ENCODE measurements at regions not wholly inside any gene's neighbourhood (a gene's known extent, or its start where the extent isn't known, plus 50 kb on each side); places are given as distances from the start of the nearest gene placed in this dataset.
"Not testable (repeated sequence)": the region's sequence is repeated elsewhere in the genome, so short reads cannot be mapped to it uniquely, and the experiment has no call there.

DNA sequence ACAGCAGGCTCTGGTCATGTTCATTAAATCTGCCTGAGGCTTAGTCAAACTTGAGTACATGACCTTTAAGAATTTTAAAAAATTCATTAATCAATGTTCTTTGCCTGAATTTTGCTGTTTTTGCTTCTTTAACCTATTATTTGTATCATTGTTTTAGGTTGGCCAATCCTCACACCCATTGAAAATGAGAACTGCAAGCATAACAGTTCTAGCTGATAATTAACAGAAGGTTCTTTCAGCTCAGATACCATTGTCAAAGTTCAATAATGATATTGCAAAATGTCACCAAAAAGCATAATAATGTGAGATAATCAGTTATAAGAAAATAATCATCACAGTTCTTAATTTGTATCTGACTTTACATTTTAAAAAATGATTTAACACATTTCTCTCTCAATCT is 583.1 kb downstream of the TFAP2A start:
- Mint-ChIP-seq H3K4me1 (ENCODE audit: low read depth) (no peaks in the 10 kb centered on the region), H3K27me3 (no peaks in the 10 kb centered on the region), H3K9me3 (ENCODE audit: low read depth) (no peaks in the 10 kb centered on the region), H3K36me3 (no peaks in the 10 kb centered on the region), H3K27ac (no peak overlapping the region), H3K4me3 (no peak overlapping the region)

DNA sequence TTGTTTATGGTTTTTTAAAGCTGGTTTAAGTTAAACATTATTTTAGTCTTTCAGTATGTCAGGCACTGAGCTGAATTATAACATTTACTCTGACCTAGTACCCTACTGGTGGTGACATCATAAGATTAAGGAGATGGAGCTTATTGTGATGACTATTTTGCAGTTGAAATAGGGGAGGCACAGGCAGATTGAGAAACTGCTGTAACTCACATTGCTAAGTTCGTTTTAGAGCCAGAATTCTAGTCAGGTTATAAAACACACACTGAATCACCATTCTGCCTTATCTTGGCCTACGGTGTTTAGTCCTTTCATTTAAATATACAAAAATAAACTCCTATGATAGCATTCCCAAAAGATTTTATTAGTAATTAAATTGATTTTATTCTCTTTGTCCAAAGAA is 584.1 kb downstream of the TFAP2A start:
- Mint-ChIP-seq H3K4me1 (ENCODE audit: low read depth) (no peaks in the 10 kb centered on the region), H3K27ac (no peak overlapping the region), H3K27me3 (no peaks in the 10 kb centered on the region)

GRCh38 chr6:9825526-9825925 is 589.3 kb downstream of the TFAP2A start:
- Mint-ChIP-seq H3K9me3 (ENCODE audit: low read depth) (peaks cover 2% of the 10 kb centered on the region), H3K27me3 (peaks cover 1% of the 10 kb centered on the region), H3K36me3 (no peaks in the 10 kb centered on the region), H3K4me3 (no peak overlapping the region), H3K4me1 (ENCODE audit: low read depth) (no peaks in the 10 kb centered on the region), H3K27ac (no peak overlapping the region)

More for the DNA sequence above, 584.1 kb downstream of the TFAP2A start:
- Mint-ChIP-seq H3K36me3 (no peaks in the 10 kb centered on the region), H3K4me3 (no peak overlapping the region), H3K9me3 (ENCODE audit: low read depth) (no peaks in the 10 kb centered on the region)

GRCh38 chr6:9810727-9811126 is 604.1 kb downstream of the TFAP2A start:
- not testable (repeated sequence) for H3K9me3 Mint-ChIP-seq (ENCODE audit: low read depth); H3K4me3 Mint-ChIP-seq; H3K4me1 Mint-ChIP-seq (ENCODE audit: low read depth); H3K36me3 Mint-ChIP-seq; H3K27me3 Mint-ChIP-seq; H3K27ac Mint-ChIP-seq

- H3K27ac Mint-ChIP-seq: no peak overlapping the region
- H3K9me3 Mint-ChIP-seq (ENCODE audit: low read depth): peaks cover 4% of the 10 kb centered on the region
- no peaks in the 10 kb centered on the region for H3K4me1 Mint-ChIP-seq (ENCODE audit: low read depth)
- peaks cover 1% of the 10 kb centered on the region for H3K27me3 Mint-ChIP-seq
- no peaks in the 10 kb centered on the region for H3K36me3 Mint-ChIP-seq
- no peak overlapping the region for H3K4me3 Mint-ChIP-seq
Measured at GRCh38 chr6:9810286-9810685, 604.6 kb downstream of the TFAP2A start.

DNA sequence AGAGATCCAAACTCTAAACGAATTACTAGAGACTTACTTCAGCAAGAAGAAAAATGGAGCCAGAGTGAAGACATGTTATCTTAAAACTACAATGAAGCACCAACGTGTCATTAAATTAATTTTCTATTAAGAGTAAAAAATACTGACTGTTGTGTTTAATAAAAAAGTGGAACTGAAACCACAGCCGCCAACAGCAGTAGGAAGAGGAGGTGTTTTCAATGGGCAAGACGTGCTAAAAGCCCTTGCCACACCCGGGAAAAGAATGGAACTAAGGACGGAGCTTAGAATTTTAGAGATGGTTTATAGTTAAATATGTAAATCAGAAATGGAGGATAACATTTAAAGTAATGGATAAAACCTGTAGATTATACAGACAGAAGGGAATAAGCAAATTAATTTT is 608.7 kb downstream of the TFAP2A start:
- peaks cover 1% of the 10 kb centered on the region for H3K27me3 Mint-ChIP-seq
- no peaks in the 10 kb centered on the region for H3K36me3 Mint-ChIP-seq
- H3K4me3 Mint-ChIP-seq: no peak overlapping the region
- H3K4me1 Mint-ChIP-seq (ENCODE audit: low read depth): no peaks in the 10 kb centered on the region
- no peak overlapping the region for H3K27ac Mint-ChIP-seq
- peaks cover 4% of the 10 kb centered on the region for H3K9me3 Mint-ChIP-seq (ENCODE audit: low read depth)

DNA sequence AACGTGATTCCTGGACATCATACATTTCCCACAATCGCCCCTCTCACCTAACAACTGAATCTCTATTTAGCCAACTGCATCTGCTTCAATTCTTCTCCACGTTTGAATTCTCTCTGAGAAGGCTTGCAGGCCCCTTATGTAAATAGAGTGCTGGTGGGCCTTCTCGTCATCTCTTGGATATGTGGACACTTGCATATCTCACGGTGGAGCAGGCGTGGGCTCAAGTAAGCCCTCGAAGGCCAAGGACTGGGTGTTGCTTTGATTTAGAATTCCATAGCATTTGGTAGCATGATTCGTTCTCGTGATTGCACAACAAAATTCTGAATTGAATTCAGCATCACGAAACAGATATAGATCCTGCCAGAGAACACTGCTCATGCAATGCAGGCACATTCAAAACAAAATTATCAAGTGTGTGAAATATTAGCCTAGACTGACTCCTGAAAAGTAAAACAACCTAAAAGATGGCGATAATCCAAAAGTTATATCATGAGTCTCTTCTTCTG is 613.6 kb downstream of the TFAP2A start:
- Mint-ChIP-seq H3K27ac (no peak overlapping the region), H3K4me3 (no peak overlapping the region), H3K9me3 (ENCODE audit: low read depth) (peaks cover 4% of the 10 kb centered on the region), H3K27me3 (peaks cover 1% of the 10 kb centered on the region), H3K36me3 (no peaks in the 10 kb centered on the region), H3K4me1 (ENCODE audit: low read depth) (no peaks in the 10 kb centered on the region)

DNA sequence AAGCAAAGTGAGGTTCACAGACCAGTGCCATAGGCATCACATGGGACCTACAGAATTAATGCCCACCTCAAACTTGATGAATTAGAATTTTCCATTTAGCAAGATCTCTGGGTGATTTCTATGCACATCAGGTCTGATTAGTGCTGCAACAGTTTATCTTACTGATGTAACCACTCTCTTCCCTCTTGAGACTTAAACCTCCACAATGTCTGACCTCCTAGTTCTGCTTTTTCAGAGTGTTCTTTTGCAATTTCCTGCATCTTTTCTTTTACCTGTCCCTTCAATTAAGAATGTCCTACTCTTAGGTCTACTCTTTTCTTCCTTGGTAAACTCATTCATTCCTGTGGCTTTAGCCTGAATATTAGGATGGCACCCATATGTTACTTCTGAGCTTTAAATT is 615.3 kb downstream of the TFAP2A start:
- no peaks in the 10 kb centered on the region for H3K27me3 Mint-ChIP-seq
- no peak overlapping the region for H3K4me3 Mint-ChIP-seq
- no peaks in the 10 kb centered on the region for H3K9me3 Mint-ChIP-seq (ENCODE audit: low read depth)
- H3K27ac Mint-ChIP-seq: no peak overlapping the region
- no peaks in the 10 kb centered on the region for H3K36me3 Mint-ChIP-seq
- H3K4me1 Mint-ChIP-seq (ENCODE audit: low read depth): no peaks in the 10 kb centered on the region

- Mint-ChIP-seq H3K4me3 (no peak overlapping the region), H3K27ac (no peak overlapping the region), H3K36me3 (no peaks in the 10 kb centered on the region), H3K4me1 (ENCODE audit: low read depth) (no peaks in the 10 kb centered on the region), H3K27me3 (no peaks in the 10 kb centered on the region), H3K9me3 (ENCODE audit: low read depth) (no peaks in the 10 kb centered on the region)
Measured at GRCh38 chr6:9796827-9797226, 618.0 kb downstream of the TFAP2A start.

- H3K4me1 Mint-ChIP-seq (ENCODE audit: low read depth): no peaks in the 10 kb centered on the region
- no peaks in the 10 kb centered on the region for H3K36me3 Mint-ChIP-seq
- H3K27me3 Mint-ChIP-seq: no peaks in the 10 kb centered on the region
- H3K27ac Mint-ChIP-seq: no peak overlapping the region
- peaks cover 6% of the 10 kb centered on the region for H3K9me3 Mint-ChIP-seq (ENCODE audit: low read depth)
- H3K4me3 Mint-ChIP-seq: no peak overlapping the region
Measured at GRCh38 chr6:9795880-9796279, 619.0 kb downstream of the TFAP2A start.

DNA sequence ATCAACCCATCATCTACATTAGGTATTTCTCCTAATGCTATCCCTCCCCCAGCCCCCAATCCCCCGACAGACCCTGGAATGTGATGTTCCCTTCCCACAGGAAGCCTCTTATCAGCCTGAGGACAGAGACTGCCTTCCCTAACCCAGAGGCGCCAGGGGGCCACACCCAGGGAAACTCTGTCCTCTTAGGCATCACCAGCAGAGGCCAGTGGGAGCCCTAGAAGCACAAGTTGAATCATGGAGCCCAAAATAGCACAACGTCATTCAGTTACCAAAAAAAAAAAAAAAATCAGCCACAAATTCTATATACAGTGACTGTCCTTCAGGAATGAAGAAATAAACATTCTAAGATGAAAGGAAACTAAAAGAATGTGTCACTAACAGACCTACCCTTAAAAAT is 625.7 kb downstream of the TFAP2A start:
- H3K9me3 Mint-ChIP-seq (ENCODE audit: low read depth): peaks cover 10% of the 10 kb centered on the region
- no peaks in the 10 kb centered on the region for H3K4me1 Mint-ChIP-seq (ENCODE audit: low read depth)
- no peaks in the 10 kb centered on the region for H3K36me3 Mint-ChIP-seq
- H3K4me3 Mint-ChIP-seq: no peak overlapping the region
- H3K27ac Mint-ChIP-seq: no peak overlapping the region
- no peaks in the 10 kb centered on the region for H3K27me3 Mint-ChIP-seq

DNA sequence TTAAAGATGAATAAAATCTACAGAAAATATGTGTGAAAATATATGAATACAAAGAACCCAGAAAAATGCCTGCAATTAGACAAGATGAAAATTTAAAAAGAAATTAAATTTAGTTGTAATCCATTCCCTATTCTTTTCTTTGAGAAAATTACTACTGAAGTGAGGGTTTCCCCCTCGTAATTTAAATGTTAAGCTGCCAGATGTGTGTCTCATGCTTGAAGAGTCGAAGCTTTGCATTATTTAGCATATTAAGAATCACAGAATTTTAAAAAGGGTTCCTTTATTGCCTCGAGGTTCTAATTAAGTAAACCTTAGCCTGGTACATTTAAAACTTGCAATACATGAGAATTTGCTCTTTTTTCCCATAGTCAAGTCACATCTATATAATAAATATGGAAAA is 630.1 kb downstream of the TFAP2A start:
- no peaks in the 10 kb centered on the region for H3K36me3 Mint-ChIP-seq
- no peak overlapping the region for H3K27ac Mint-ChIP-seq
- peaks cover 3% of the 10 kb centered on the region for H3K9me3 Mint-ChIP-seq (ENCODE audit: low read depth)
- H3K27me3 Mint-ChIP-seq: no peaks in the 10 kb centered on the region
- no peak overlapping the region for H3K4me3 Mint-ChIP-seq
- no peaks in the 10 kb centered on the region for H3K4me1 Mint-ChIP-seq (ENCODE audit: low read depth)

GRCh38 chr6:9783567-9783966 is 631.3 kb downstream of the TFAP2A start:
- Mint-ChIP-seq H3K27ac (no peak overlapping the region), H3K9me3 (ENCODE audit: low read depth) (peaks cover 3% of the 10 kb centered on the region), H3K36me3 (no peaks in the 10 kb centered on the region), H3K4me3 (no peak overlapping the region), H3K27me3 (no peaks in the 10 kb centered on the region), H3K4me1 (ENCODE audit: low read depth) (no peaks in the 10 kb centered on the region)

- Mint-ChIP-seq H3K4me1 (ENCODE audit: low read depth) (no peaks in the 10 kb centered on the region), H3K27ac (no peak overlapping the region), H3K36me3 (no peaks in the 10 kb centered on the region), H3K4me3 (no peak overlapping the region), H3K27me3 (no peaks in the 10 kb centered on the region), H3K9me3 (ENCODE audit: low read depth) (no peaks in the 10 kb centered on the region)
Measured at GRCh38 chr6:9766240-9766915, 648.5 kb downstream of the TFAP2A start.

GRCh38 chr6:9761220-9761619 is 653.7 kb downstream of the TFAP2A start:
- H3K4me3 Mint-ChIP-seq: no peak overlapping the region
- no peaks in the 10 kb centered on the region for H3K9me3 Mint-ChIP-seq (ENCODE audit: low read depth)
- H3K36me3 Mint-ChIP-seq: no peaks in the 10 kb centered on the region
- no peaks in the 10 kb centered on the region for H3K27me3 Mint-ChIP-seq
- no peaks in the 10 kb centered on the region for H3K4me1 Mint-ChIP-seq (ENCODE audit: low read depth)
- H3K27ac Mint-ChIP-seq: no peak overlapping the region

DNA sequence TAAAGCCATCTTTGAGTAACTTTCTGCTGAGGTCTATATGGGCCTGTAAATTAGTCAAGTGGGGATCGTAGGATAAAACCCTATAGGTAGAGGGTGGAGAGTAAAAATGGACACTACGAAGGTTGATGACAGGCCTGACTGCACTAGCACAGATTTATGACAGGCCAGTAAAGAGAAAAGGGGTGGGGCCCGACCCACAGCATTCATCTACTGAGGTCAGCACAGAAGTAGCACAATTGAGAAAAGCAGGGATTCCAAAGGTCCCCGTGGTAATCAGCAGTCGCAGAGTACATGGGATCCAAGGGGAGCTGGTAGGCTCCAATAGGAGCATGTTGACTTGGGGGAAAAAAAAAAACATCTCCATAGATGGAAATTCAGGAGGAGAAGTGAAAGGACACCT is 660.4 kb downstream of the TFAP2A start:
- H3K27me3 Mint-ChIP-seq: peaks cover 2% of the 10 kb centered on the region
- H3K4me3 Mint-ChIP-seq: no peak overlapping the region
- H3K9me3 Mint-ChIP-seq (ENCODE audit: low read depth): no peaks in the 10 kb centered on the region
- no peak overlapping the region for H3K27ac Mint-ChIP-seq
- no peaks in the 10 kb centered on the region for H3K36me3 Mint-ChIP-seq
- no peaks in the 10 kb centered on the region for H3K4me1 Mint-ChIP-seq (ENCODE audit: low read depth)

Measured in activated naive CD8-positive, alpha-beta T cell (primary cell).